AML-193 (cell line): ENCODE measurements at regions not wholly inside any gene's neighbourhood (a gene's known extent, or its start where the extent isn't known, plus 50 kb on each side); places are given as distances from the start of the nearest gene placed in this dataset.

Experiments used
- DNase-seq, 2 experiments: peaks; one replicate each; lab custom pipeline; 2025; lab: John Stamatoyannopoulos, UW

GRCh38 chr13:105445796-105446195 is 1089.7 kb downstream of the EFNB2 start:
- DNase-seq = no peak

GRCh38 chr13:105442949-105443699 is 1092.3 kb downstream of the EFNB2 start:
- no peak for DNase-seq

GRCh38 chr13:105442040-105442439 is 1093.4 kb downstream of the EFNB2 start:
- no peak for DNase-seq

- DNase-seq = no peak
These were observed 1094.3 kb downstream of the EFNB2 start for GRCh38 chr13:105441051-105441750.

GRCh38 chr13:105436943-105437342 is 1098.5 kb downstream of the EFNB2 start:
- no peak for DNase-seq

GRCh38 chr13:105432438-105432837 is 1103.0 kb downstream of the EFNB2 start:
- no peak for DNase-seq

GRCh38 chr13:105428811-105429210 is 1106.7 kb downstream of the EFNB2 start:
- DNase-seq = no peak

GRCh38 chr13:105426441-105426840 is 1109.0 kb downstream of the EFNB2 start:
- DNase-seq = no peak

- no peak for DNase-seq
These were observed 1120.8 kb downstream of the EFNB2 start for GRCh38 chr13:105414639-105415038.

GRCh38 chr13:105412171-105412570 is 1123.3 kb downstream of the EFNB2 start:
- no peak for DNase-seq

- DNase-seq = no peak
These were observed 1124.9 kb downstream of the EFNB2 start for GRCh38 chr13:105410602-105411001.

GRCh38 chr13:105406551-105406950 is 1128.9 kb downstream of the EFNB2 start:
- DNase-seq = no peak

- no peak for DNase-seq
These were observed 1132.4 kb downstream of the EFNB2 start for GRCh38 chr13:105403086-105403485.

GRCh38 chr13:105395041-105395440 is 1140.4 kb downstream of the EFNB2 start:
- DNase-seq = no peak

GRCh38 chr13:105389373-105389772 is 1146.1 kb downstream of the EFNB2 start:
- peak in 1 of 2 experiments; percentile 10 for DNase-seq

- DNase-seq = no peak
These were observed 1158.0 kb downstream of the EFNB2 start for GRCh38 chr13:105377452-105377851.

GRCh38 chr13:105370011-105370650 is 1165.3 kb downstream of the EFNB2 start:
- no peak for DNase-seq

GRCh38 chr13:105368781-105369180 is 1166.7 kb downstream of the EFNB2 start:
- DNase-seq = no peak

GRCh38 chr13:105365831-105366230 is 1169.6 kb downstream of the EFNB2 start:
- peak; percentile 93 to 95 for DNase-seq

GRCh38 chr13:105365021-105365550 is 1170.4 kb downstream of the EFNB2 start:
- no peak for DNase-seq

- DNase-seq = peak; percentile 64 to 70
These were observed 1171.3 kb downstream of the EFNB2 start for GRCh38 chr13:105364191-105364590.
